ENCODE measurements at regions not wholly inside any gene's neighbourhood (a gene's known extent, or its start where the extent isn't known, plus 50 kb on each side); places are given as distances from the start of the nearest gene placed in this dataset.

DNA sequence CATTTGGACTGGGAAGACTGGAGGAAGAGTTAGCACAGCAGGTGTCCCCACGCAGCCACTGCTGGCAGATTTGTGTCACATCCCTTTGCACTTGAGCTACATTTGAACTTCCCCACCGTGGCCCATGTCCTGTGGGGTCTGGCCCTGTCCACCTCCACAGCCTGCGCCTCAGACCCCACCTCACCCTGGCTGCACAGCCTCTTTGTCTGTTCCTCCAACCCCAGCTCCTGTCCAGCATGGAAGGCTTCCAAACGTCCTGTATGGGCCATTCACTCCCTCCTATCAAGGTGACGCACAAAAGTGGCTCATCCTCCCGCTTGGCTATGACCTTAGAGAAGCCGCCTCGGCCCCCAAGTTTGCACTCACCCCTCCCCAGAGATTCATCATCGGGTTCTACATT lies 200.6 kb downstream of the FOXL1 start:
- TF ChIP-seq POLR2A (IDR thresholded peaks at IDR 0.05; ENCODE audit: low read length) = no peak
- no peak for TF ChIP-seq GATA1 (IDR thresholded peaks at IDR 0.05; ENCODE audit: low read depth, low read length)

Data from erythroblast (primary cell).